HG02678 (cell line): ENCODE measurements at regions not wholly inside any gene's neighbourhood (a gene's known extent, or its start where the extent isn't known, plus 50 kb on each side); places are given as distances from the start of the nearest gene placed in this dataset.
"Not testable (repeated sequence)": the region's sequence is repeated elsewhere in the genome, so short reads cannot be mapped to it uniquely, and the experiment has no call there.

ENCODE experiments used
- ATAC-seq: cut with Tn5 transposase; IDR thresholded peaks from one replicate; pipeline ENCODE4 v1.9.1; 2021; ENCODE audit warnings: mild to moderate bottlenecking, moderate library complexity; ENCODE audit not compliant: unreplicated experiment

- no peak for ATAC-seq
Measured at GRCh38 chr10:62492870-62493180, 118.7 kb downstream of the ZNF365 start.

GRCh38 chr10:62496925-62497324, 122.8 kb downstream of the ZNF365 start:
- no peak for ATAC-seq

- ATAC-seq: no peak
Measured at GRCh38 chr10:62498271-62498670, 124.1 kb downstream of the ZNF365 start.

- not testable (repeated sequence) for ATAC-seq
Measured at GRCh38 chr10:62500116-62500515, 125.9 kb downstream of the ZNF365 start.

GRCh38 chr10:62501547-62501946, 127.4 kb downstream of the ZNF365 start:
- no peak for ATAC-seq

- no peak for ATAC-seq
Measured at GRCh38 chr10:62502995-62503613, 128.9 kb downstream of the ZNF365 start.

GRCh38 chr10:62503872-62504271, 129.7 kb downstream of the ZNF365 start:
- ATAC-seq: no peak

- no peak for ATAC-seq
Measured at GRCh38 chr10:62506371-62506770, 132.2 kb downstream of the ZNF365 start.

- ATAC-seq: peak; percentile 14
Measured at GRCh38 chr10:62511238-62511637, 137.1 kb downstream of the ZNF365 start.

- peak; percentile 92 for ATAC-seq
Measured at GRCh38 chr10:62511656-62512055, 137.5 kb downstream of the ZNF365 start.

- ATAC-seq: no peak
Measured at GRCh38 chr10:62512732-62513475, 138.7 kb downstream of the ZNF365 start.

GRCh38 chr10:62514079-62514693, 140.0 kb downstream of the ZNF365 start:
- no peak for ATAC-seq

GRCh38 chr10:62517252-62517651, 143.1 kb downstream of the ZNF365 start:
- no peak for ATAC-seq

GRCh38 chr10:62527019-62527827, 153.1 kb downstream of the ZNF365 start:
- ATAC-seq: peak; percentile 58

- peak; percentile 90 for ATAC-seq
Measured at GRCh38 chr10:62528441-62528840, 154.3 kb downstream of the ZNF365 start.

- ATAC-seq: no peak
Measured at GRCh38 chr10:62529396-62529795, 155.2 kb downstream of the ZNF365 start.

- ATAC-seq: no peak
Measured at GRCh38 chr10:62534031-62534430, 159.9 kb downstream of the ZNF365 start.

GRCh38 chr10:62538606-62539005, 164.4 kb downstream of the ZNF365 start:
- no peak for ATAC-seq

GRCh38 chr10:62540389-62540788, 166.2 kb downstream of the ZNF365 start:
- no peak for ATAC-seq

- ATAC-seq: no peak
Measured at GRCh38 chr10:62541811-62542210, 167.6 kb downstream of the ZNF365 start.

GRCh38 chr10:62543571-62544355, 169.6 kb downstream of the ZNF365 start:
- no peak for ATAC-seq
